Activated CD4-positive, alpha-beta T cell treated with anti-CD3 and anti-CD28 coated beads, Interleukin-2, amount 10 ng/mL, durations not matched to agents 7 days and 5 days (primary cell): ENCODE measurements at regions not wholly inside any gene's neighbourhood (a gene's known extent, or its start where the extent isn't known, plus 50 kb on each side); places are given as distances from the start of the nearest gene placed in this dataset.

Experiments used
- CTCF ChIA-PET: fragments of 350-600 bp; sonication (Branson Sonifier 250); formaldehyde crosslinking; loops from one replicate; lab custom pipeline; 2021; ENCODE audit warnings: antibody characterized with exemption; lab: Charles Lee
- POLR2A ChIA-PET: fragments of 350-600 bp; sonication (Branson Sonifier 250); formaldehyde crosslinking; loops from one replicate; lab custom pipeline; 2021; ENCODE audit warnings: antibody characterized with exemption; lab: Charles Lee
- DNase-seq: peaks from one replicate; pipeline ENCODE4 v3.0.0-alpha.2; 2020
- H3K27ac Mint-ChIP-seq: one replicate; pipeline ENCODE4 v1.8.0; 2021; ENCODE audit warnings: mild to moderate bottlenecking, moderate library complexity, mixed read lengths
- H3K27me3 Mint-ChIP-seq: one replicate; pipeline ENCODE4 v1.8.0; 2021; ENCODE audit warnings: mixed read lengths
- H3K36me3 Mint-ChIP-seq: one replicate; pipeline ENCODE4 v1.8.0; 2021; ENCODE audit warnings: low read depth, mixed read lengths
- H3K4me1 Mint-ChIP-seq: one replicate; pipeline ENCODE4 v1.8.0; 2021; ENCODE audit warnings: mixed read lengths
- H3K4me3 Mint-ChIP-seq: one replicate; pipeline ENCODE4 v1.8.0; 2021; ENCODE audit warnings: mild to moderate bottlenecking, moderate library complexity, mixed read lengths
- H3K9me3 Mint-ChIP-seq: one replicate; pipeline ENCODE4 v1.8.0; 2021; ENCODE audit warnings: mixed read lengths

DNA sequence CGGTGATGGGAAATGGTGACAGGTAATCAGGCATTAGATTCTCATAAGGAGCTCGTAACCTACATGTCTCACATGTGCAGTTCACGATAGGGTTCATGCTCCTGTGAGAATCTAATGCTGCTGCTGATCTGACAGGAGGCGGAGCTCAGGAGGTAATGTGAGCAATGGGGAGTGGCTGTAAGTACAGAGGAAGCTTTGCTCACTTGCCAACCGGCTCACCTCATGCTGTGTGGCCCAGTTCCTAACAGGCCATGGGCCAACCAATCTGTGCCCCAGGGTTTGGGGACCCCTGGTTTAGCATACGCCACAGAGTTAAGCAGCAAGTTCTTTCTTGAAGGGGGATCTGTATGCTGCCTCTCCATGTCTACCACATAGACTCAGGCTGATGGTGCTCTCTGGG is 133.1 kb downstream of the IQUB start:
- ChIA-PET POLR2A (no interaction called here), CTCF (no interaction called here)
- H3K9me3 Mint-ChIP-seq: no peaks in the 10 kb centered on the region

DNA sequence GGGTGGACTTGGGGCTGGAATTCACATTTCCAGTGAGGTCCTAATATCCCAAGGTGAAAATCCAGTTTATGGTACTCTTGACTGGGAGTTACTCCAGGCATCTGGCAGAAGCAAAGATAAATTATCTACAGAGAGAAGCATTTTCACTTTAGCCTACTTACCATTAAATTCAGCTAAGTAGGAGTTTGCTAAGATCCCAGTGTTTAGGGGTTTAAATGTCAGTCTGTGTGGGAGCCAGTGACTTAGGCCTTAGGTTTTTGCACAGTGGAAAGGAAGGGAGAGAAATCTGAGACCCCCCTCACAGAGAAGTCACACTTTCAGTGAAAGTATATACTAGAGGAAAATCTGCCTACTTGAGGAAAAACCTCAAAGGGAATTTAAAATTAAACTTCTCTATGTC is 134.2 kb downstream of the IQUB start:
- H3K27ac Mint-ChIP-seq: no peak overlapping the region
- H3K4me1 Mint-ChIP-seq: no peaks in the 10 kb centered on the region
- no peaks in the 10 kb centered on the region for H3K36me3 Mint-ChIP-seq
- DNase-seq: no peak
- ChIA-PET POLR2A (no interaction called here), CTCF (no interaction called here)
- H3K27me3 Mint-ChIP-seq: no peaks in the 10 kb centered on the region
- H3K9me3 Mint-ChIP-seq: no peaks in the 10 kb centered on the region
- H3K4me3 Mint-ChIP-seq: no peak overlapping the region

More for the DNA sequence above, 133.1 kb downstream of the IQUB start:
- no peak for DNase-seq
- Mint-ChIP-seq H3K36me3 (no peaks in the 10 kb centered on the region), H3K27ac (no peak overlapping the region), H3K4me1 (no peaks in the 10 kb centered on the region), H3K27me3 (no peaks in the 10 kb centered on the region), H3K4me3 (no peak overlapping the region)

GRCh38 chr7:123398921-123399320 is 135.5 kb downstream of the IQUB start:
- POLR2A ChIA-PET: no interaction called here
- Mint-ChIP-seq H3K36me3 (no peaks in the 10 kb centered on the region), H3K4me1 (no peaks in the 10 kb centered on the region), H3K27me3 (no peaks in the 10 kb centered on the region), H3K4me3 (no peak overlapping the region), H3K27ac (no peak overlapping the region), H3K9me3 (no peaks in the 10 kb centered on the region)
- CTCF ChIA-PET: no interaction called here
- DNase-seq: no peak

DNA sequence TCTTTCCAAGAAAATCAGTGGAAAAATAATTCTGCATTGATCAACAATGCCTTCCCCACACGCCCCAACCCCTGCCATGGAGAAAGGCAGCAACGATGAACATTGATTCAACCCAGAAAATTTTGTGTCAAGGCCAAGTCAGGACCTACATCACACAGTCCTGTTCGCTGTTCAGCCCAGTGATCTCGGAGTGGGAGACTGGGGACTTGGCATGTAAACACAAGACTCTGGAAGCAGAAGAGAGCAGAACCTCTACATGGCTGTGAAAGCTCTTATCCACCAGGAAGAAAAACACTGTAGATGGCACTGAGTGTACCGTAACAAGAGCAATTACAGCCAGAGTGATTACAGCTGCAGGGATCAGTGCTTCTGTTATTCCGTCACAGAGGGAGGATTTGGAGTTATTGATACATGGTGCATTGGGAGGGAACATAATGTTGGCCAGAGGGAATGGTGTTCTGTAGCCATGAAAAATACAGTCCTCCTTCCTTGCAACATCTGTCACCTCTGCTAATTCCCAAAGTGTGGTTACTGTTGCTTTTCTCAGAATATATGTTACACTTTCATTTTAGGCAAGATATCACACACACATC is 136.6 kb downstream of the IQUB start:
- CTCF ChIA-PET: no interaction called here
- H3K9me3 Mint-ChIP-seq: no peaks in the 10 kb centered on the region
- no peak overlapping the region for H3K4me3 Mint-ChIP-seq
- no peak for DNase-seq
- H3K4me1 Mint-ChIP-seq: no peaks in the 10 kb centered on the region
- no peaks in the 10 kb centered on the region for H3K36me3 Mint-ChIP-seq
- no peaks in the 10 kb centered on the region for H3K27me3 Mint-ChIP-seq
- no peak overlapping the region for H3K27ac Mint-ChIP-seq
- POLR2A ChIA-PET: no interaction called here

GRCh38 chr7:123393623-123394022 is 140.8 kb downstream of the IQUB start:
- POLR2A ChIA-PET: no interaction called here
- Mint-ChIP-seq H3K4me1 (no peaks in the 10 kb centered on the region), H3K27ac (no peak overlapping the region), H3K27me3 (no peaks in the 10 kb centered on the region), H3K36me3 (no peaks in the 10 kb centered on the region), H3K9me3 (no peaks in the 10 kb centered on the region), H3K4me3 (no peak overlapping the region)
- CTCF ChIA-PET: no interaction called here
- no peak for DNase-seq

- Mint-ChIP-seq H3K4me1 (no peaks in the 10 kb centered on the region), H3K27me3 (no peaks in the 10 kb centered on the region), H3K36me3 (no peaks in the 10 kb centered on the region), H3K9me3 (no peaks in the 10 kb centered on the region), H3K4me3 (no peak overlapping the region), H3K27ac (no peak overlapping the region)
- POLR2A ChIA-PET: no interaction called here
- DNase-seq: no peak
- CTCF ChIA-PET: no interaction called here
Measured at GRCh38 chr7:123372368-123372767, 162.0 kb downstream of the IQUB start.

DNA sequence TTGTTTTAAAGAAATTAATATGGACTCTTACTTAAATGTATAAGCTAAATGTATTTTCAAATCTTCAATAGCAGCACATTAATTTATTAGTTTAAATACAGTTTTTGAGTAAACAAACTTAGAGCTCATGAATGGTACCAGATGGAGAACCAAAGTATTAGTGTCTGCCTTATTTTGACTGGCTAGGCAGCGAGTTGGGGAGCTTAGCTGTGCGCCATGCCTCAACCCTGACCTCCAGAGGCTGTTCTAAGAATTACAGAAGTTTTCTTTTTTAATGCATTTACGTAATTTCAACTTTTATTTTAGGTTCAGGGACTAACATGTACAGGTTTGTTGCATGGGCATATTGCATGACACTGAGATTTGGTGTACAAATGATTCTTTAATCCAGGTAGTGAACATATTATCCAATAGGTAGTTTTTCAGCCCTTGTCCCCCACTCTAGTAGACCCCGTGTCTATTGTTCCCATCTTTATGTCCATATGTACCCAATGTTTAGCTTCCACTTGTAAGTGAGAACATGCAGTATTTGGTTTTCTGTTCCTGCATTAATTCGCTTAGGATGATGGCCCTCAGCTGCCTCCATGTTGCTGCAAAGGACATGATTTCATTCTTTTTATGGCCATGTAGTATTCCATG is 166.8 kb downstream of the IQUB start:
- ChIA-PET CTCF (interaction anchor here (1.5 kb wide), 1 partner anchor 47 kb away, joined by 3 read pairs; no protein-coding TSS in a partner anchor), POLR2A (no interaction called here)
- Mint-ChIP-seq H3K27ac (no peak overlapping the region), H3K36me3 (no peaks in the 10 kb centered on the region), H3K4me1 (no peaks in the 10 kb centered on the region), H3K9me3 (no peaks in the 10 kb centered on the region), H3K27me3 (no peaks in the 10 kb centered on the region), H3K4me3 (no peak overlapping the region)
- DNase-seq: no peak

GRCh38 chr7:123367031-123367430 is 167.3 kb upstream of the SLC13A1 start:
- Mint-ChIP-seq H3K27ac (no peak overlapping the region), H3K36me3 (no peaks in the 10 kb centered on the region), H3K4me1 (no peaks in the 10 kb centered on the region), H3K27me3 (no peaks in the 10 kb centered on the region), H3K9me3 (no peaks in the 10 kb centered on the region), H3K4me3 (no peak overlapping the region)
- no peak for DNase-seq
- POLR2A ChIA-PET: no interaction called here
- CTCF ChIA-PET: interaction anchor here (1.5 kb wide), 1 partner anchor 46 kb away, joined by 3 read pairs; no protein-coding TSS in a partner anchor

DNA sequence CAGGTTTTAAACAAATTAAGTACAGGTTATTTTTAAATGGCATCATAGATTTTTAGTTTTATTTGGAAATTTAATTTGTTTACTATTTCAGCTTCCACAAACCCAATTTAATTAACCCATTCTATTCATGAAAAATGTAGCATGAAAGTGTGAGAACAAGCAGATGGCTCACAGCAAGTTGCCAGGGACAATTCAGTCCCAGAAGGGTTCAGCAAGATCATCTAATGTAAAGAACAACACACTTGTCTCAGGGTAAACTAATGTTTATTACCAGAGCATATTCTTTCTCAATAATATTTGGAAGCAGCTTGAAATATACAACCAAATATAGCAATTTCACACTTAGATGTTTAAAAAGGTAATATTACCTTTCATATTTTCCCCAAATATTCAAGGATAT is 166.9 kb upstream of the SLC13A1 start:
- Mint-ChIP-seq H3K36me3 (no peaks in the 10 kb centered on the region), H3K27ac (no peak overlapping the region), H3K4me3 (no peak overlapping the region), H3K9me3 (no peaks in the 10 kb centered on the region), H3K4me1 (no peaks in the 10 kb centered on the region), H3K27me3 (no peaks in the 10 kb centered on the region)
- DNase-seq: no peak
- ChIA-PET POLR2A (no interaction called here), CTCF (interaction anchor here (1.5 kb wide), 1 partner anchor 46 kb away, joined by 3 read pairs; no protein-coding TSS in a partner anchor)

DNA sequence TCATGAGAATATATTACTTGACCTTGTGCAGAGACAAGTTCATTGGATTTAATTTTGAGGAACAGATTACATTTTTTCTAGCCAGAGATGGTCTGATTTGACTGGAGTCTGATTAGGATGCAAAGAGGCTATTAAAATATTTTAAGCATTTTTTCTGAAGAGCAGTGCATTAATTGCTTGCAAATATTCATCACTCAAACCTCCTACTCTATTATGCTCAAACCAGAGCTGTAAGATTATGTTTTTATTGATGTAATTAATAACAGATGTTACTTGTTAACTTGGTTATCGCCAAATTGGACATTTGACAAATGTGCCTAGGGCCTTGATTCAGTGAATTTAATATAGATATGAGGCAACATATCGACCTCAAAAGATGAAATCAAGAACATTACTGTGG is 160.9 kb upstream of the SLC13A1 start:
- Mint-ChIP-seq H3K36me3 (no peaks in the 10 kb centered on the region), H3K9me3 (no peaks in the 10 kb centered on the region), H3K4me1 (no peaks in the 10 kb centered on the region), H3K27ac (no peak overlapping the region), H3K27me3 (no peaks in the 10 kb centered on the region), H3K4me3 (no peak overlapping the region)
- DNase-seq: no peak
- CTCF ChIA-PET: no interaction called here
- POLR2A ChIA-PET: no interaction called here

GRCh38 chr7:123355576-123356190 is 155.9 kb upstream of the SLC13A1 start:
- Mint-ChIP-seq H3K27me3 (no peaks in the 10 kb centered on the region), H3K9me3 (no peaks in the 10 kb centered on the region), H3K27ac (no peak overlapping the region), H3K4me3 (no peak overlapping the region), H3K4me1 (no peaks in the 10 kb centered on the region), H3K36me3 (no peaks in the 10 kb centered on the region)
- CTCF ChIA-PET: interaction anchor here (0.6 kb wide), 1 partner anchor 74 kb away, joined by 3 read pairs; no protein-coding TSS in a partner anchor
- POLR2A ChIA-PET: no interaction called here
- DNase-seq: no peak

DNA sequence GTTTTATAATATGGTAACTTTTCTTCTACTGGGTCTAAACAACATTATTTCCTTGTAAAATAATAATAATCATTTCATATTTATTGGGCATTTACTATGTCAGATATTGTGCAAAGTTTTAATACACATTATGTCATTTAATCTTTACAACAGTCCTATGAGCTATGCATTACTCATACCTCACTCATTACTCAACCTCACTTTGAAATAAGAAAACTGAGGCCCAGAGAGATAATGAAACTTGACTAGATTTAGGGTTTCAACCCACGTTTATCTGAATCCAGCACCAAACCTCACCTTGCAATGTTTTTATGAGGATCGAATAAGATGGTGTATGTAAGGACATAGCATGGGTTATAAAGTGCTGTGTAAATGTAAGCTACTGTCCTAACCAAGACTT is 153.2 kb upstream of the SLC13A1 start:
- Mint-ChIP-seq H3K27ac (no peak overlapping the region), H3K4me3 (no peak overlapping the region), H3K4me1 (no peaks in the 10 kb centered on the region), H3K9me3 (no peaks in the 10 kb centered on the region), H3K27me3 (no peaks in the 10 kb centered on the region), H3K36me3 (no peaks in the 10 kb centered on the region)
- ChIA-PET POLR2A (no interaction called here), CTCF (no interaction called here)
- no peak for DNase-seq
